H1 (cell line): ENCODE measurements at regions not wholly inside any gene's neighbourhood (a gene's known extent, or its start where the extent isn't known, plus 50 kb on each side); places are given as distances from the start of the nearest gene placed in this dataset.

ENCODE experiments used
- SP4 ChIP-seq: IDR thresholded peaks from 2 replicates; pipeline ENCODE4 v1.6.1; 2012; ENCODE audit warnings: low read length, inconsistent platforms

GRCh38 chr4:72975488-72975784 lies 94.1 kb downstream of the COX18 start (continued):
- TF ChIP-seq SP4 = no peak
